ENCODE measurements at regions not wholly inside any gene's neighbourhood (a gene's known extent, or its start where the extent isn't known, plus 50 kb on each side); places are given as distances from the start of the nearest gene placed in this dataset.

- TF ChIP-seq CTCF (IDR thresholded peaks at IDR 0.05) (no peak), EZH2 (IDR thresholded peaks at IDR 0.05; ENCODE audit: borderline replicate concordance, insufficient read depth, low read depth, low read length, poor library complexity, severe bottlenecking) (no peak)
These were observed 340.9 kb downstream of the AACS start for GRCh38 chr12:125406131-125406530.

Data from B cell (primary cell).